ENCODE measurements at regions not wholly inside any gene's neighbourhood (a gene's known extent, or its start where the extent isn't known, plus 50 kb on each side); places are given as distances from the start of the nearest gene placed in this dataset.

GRCh38 chr6:25186919-25187318 is 92.3 kb upstream of the CARMIL1 start:
- Histone ChIP-seq H3K23ac (ENCODE audit: insufficient read length) (no peak overlapping the region), H3K9ac (replicated peaks in 1 of 4; ENCODE audit: extremely low read depth in 1 of 4, low read depth in 3 of 4, low read length in 3 of 4) (no peak overlapping the region), H3K27ac (ENCODE audit: low read depth, low read length) (no peak overlapping the region), H3K4me1 (replicated peaks in 1 of 4; ENCODE audit: control insufficient read depth in 3 of 4, insufficient read depth in 4 of 4, low read length in 3 of 4) (no peaks in the 10 kb centered on the region), H3K4me3 (ENCODE audit: extremely low read depth in 1 of 4, insufficient read depth in 2 of 4, low read depth in 3 of 4, low read length in 4 of 4) (no peak overlapping the region), H4K20me1 (replicated peaks in 1 of 2; ENCODE audit: control insufficient read depth in 1 of 2, insufficient read depth in 2 of 2, low read length in 2 of 2) (no peaks in the 10 kb centered on the region), H3K14ac (ENCODE audit: insufficient read length) (no peak overlapping the region), H3K79me1 (ENCODE audit: low read depth, low read length) (no peaks in the 10 kb centered on the region), H2AK5ac (ENCODE audit: low read depth, low read length) (no peak overlapping the region), H3K79me2 (ENCODE audit: control insufficient read depth in 1 of 2, insufficient read depth in 2 of 2, low read length in 2 of 2) (no peaks in the 10 kb centered on the region), H2BK120ac (replicated peaks; ENCODE audit: low read depth, low read length) (no peak overlapping the region), H3K4me2 (ENCODE audit: insufficient read depth in 1 of 2, low read depth in 2 of 2, low read length in 2 of 2) (no peak overlapping the region), H2BK12ac (ENCODE audit: low read depth, low read length) (no peak overlapping the region), H3K36me3 (ENCODE audit: control insufficient read depth in 2 of 4, insufficient read depth in 4 of 4, low read length in 3 of 4) (no peaks in the 10 kb centered on the region), H2BK15ac (ENCODE audit: low read length) (no peak overlapping the region), H3K4ac (replicated peaks; ENCODE audit: insufficient read length, low read depth, low read length) (no peak overlapping the region), H3K27me3 (replicated peaks in 1 of 4; ENCODE audit: control insufficient read depth in 3 of 4, extremely low read depth in 1 of 4, insufficient read depth in 3 of 4, low read length in 3 of 4) (no peaks in the 10 kb centered on the region), H2BK20ac (ENCODE audit: low read length) (no peak overlapping the region), H3K18ac (ENCODE audit: extremely low read depth, low read length) (no peak overlapping the region), H4K5ac (ENCODE audit: insufficient read length, low read depth, low read length) (no peak overlapping the region), H3K56ac (replicated peaks; ENCODE audit: insufficient read length, low read depth, low read length) (no peak overlapping the region), H3K9me3 (ENCODE audit: insufficient read depth in 2 of 2, low read depth in 1 of 2, low read length in 1 of 2) (no peaks in the 10 kb centered on the region), H3K23me2 (ENCODE audit: low read depth, low read length) (no peaks in the 10 kb centered on the region), H2AFZ (ENCODE audit: low read length) (no peak overlapping the region), H4K8ac (ENCODE audit: extremely low read depth, insufficient read depth, low read length) (no peak overlapping the region), H2BK5ac (ENCODE audit: low read depth, low read length) (no peak overlapping the region), H4K91ac (replicated peaks; ENCODE audit: insufficient read length, low read length) (no peak overlapping the region)
- DNase-seq (ENCODE audit: low read depth in 1 of 2, low spot score in 2 of 2) (no peak), FAIRE-seq (no peak)
- TF ChIP-seq CTBP2 (IDR thresholded peaks at IDR 0.05; ENCODE audit: borderline replicate concordance, insufficient read depth, insufficient read length, low read length): no peak
- no peak for TF ChIP-seq TEAD4 (IDR thresholded peaks at IDR 0.05; ENCODE audit: low read depth, low read length)
- TF ChIP-seq PHF8 (conservative IDR thresholded peaks at IDR 0.05; ENCODE audit: low read depth, low read length): no peak
- TF ChIP-seq RXRA (IDR thresholded peaks at IDR 0.05; ENCODE audit: insufficient read depth, low read depth, low read length): no peak
- no peak for TF ChIP-seq NRF1 (IDR thresholded peaks at IDR 0.05; ENCODE audit: low read depth, low read length)
- no peak for TF ChIP-seq TCF12 (IDR thresholded peaks at IDR 0.05; ENCODE audit: low read depth, low read length)
- TF ChIP-seq BACH1 (IDR thresholded peaks at IDR 0.05; ENCODE audit: low read length): no peak
- no peak for TF ChIP-seq SIRT6 (IDR thresholded peaks at IDR 0.05; ENCODE audit: low read length)
- no peak for TF ChIP-seq POU5F1 (IDR thresholded peaks at IDR 0.05; ENCODE audit: low read depth, low read length)
- 83% methylated on average over 2 of the region's 2 CpGs; no CpG with 5 or more reads in 1 of the 2 experiments for WGBS, 2 experiments (ENCODE audit: extremely low coverage in 1 of 2, insufficient coverage in 1 of 2, insufficient read length in 1 of 2, insufficient replicate concordance in 2 of 2, low coverage in 1 of 2, low lambda C conversion rate in 2 of 2, missing lambda C conversion rate in 1 of 2)
- ChIA-PET POLR2A (ENCODE audit: partially characterized antibody) (no interaction called here), CTCF (ENCODE audit: partially characterized antibody) (no interaction called here)

All from H1 (cell line).